Muscle of leg (tissue), 3 donors: ENCODE measurements at regions not wholly inside any gene's neighbourhood (a gene's known extent, or its start where the extent isn't known, plus 50 kb on each side); places are given as distances from the start of the nearest gene placed in this dataset.

Experiments used
- DNase-seq: peaks from one replicate; pipeline ENCODE4 v3.0.0; 2013
- H3K27ac ChIP-seq: one replicate; pipeline ENCODE4 v1.5.1; 2013; ENCODE audit warnings: mild to moderate bottlenecking, low read length, control low read depth
- H3K27me3 ChIP-seq: one replicate; pipeline ENCODE4 v1.6.1; 2013; ENCODE audit warnings: low read length; ENCODE audit not compliant: control insufficient read depth, insufficient read depth
- H3K36me3 ChIP-seq: one replicate; pipeline ENCODE4 v1.6.1; 2013; ENCODE audit warnings: low read length; ENCODE audit not compliant: control insufficient read depth, insufficient read depth
- H3K4me1 ChIP-seq: one replicate; pipeline ENCODE4 v1.6.1; 2013; ENCODE audit warnings: low read length; ENCODE audit not compliant: control insufficient read depth, insufficient read depth
- H3K4me3 ChIP-seq: one replicate; pipeline ENCODE4 v1.5.1; 2013; ENCODE audit warnings: low read length, control low read depth
- H3K9me3 ChIP-seq: replicated peaks from 2 replicates; pipeline ENCODE4 v1.6.1; 2013; ENCODE audit warnings: low read depth, low read length; ENCODE audit not compliant: control insufficient read depth
- WGBS: methylation state at CpG from one replicate; pipeline ENCODE4 v1.1.5; 2013; ENCODE audit warnings: missing lambda C conversion rate; ENCODE audit not compliant: insufficient coverage; 5-methylcytosine and 5-hydroxymethylcytosine counted together

GRCh38 chr7:88617185-88617584 is 142.3 kb upstream of the ZNF804B start:
- Histone ChIP-seq H3K27ac (no peak overlapping the region), H3K36me3 (no peaks in the 10 kb centered on the region), H3K4me1 (no peaks in the 10 kb centered on the region), H3K27me3 (no peaks in the 10 kb centered on the region), H3K9me3 (no peaks in the 10 kb centered on the region), H3K4me3 (no peak overlapping the region)
- no CpG with 5 or more reads among the region's 2 CpGs for WGBS
- DNase-seq: no peak

- DNase-seq: no peak
- WGBS: no CpG with 5 or more reads among the region's 2 CpGs
- Histone ChIP-seq H3K36me3 (no peaks in the 10 kb centered on the region), H3K4me3 (no peak overlapping the region), H3K27me3 (no peaks in the 10 kb centered on the region), H3K4me1 (no peaks in the 10 kb centered on the region), H3K9me3 (no peaks in the 10 kb centered on the region), H3K27ac (no peak overlapping the region)
These were observed 144.2 kb upstream of the ZNF804B start for GRCh38 chr7:88615336-88615735.

- no peaks in the 10 kb centered on the region for H3K9me3 ChIP-seq
- no peaks in the 10 kb centered on the region for H3K27me3 ChIP-seq
- H3K36me3 ChIP-seq: no peaks in the 10 kb centered on the region
- no peak overlapping the region for H3K4me3 ChIP-seq
- no peaks in the 10 kb centered on the region for H3K4me1 ChIP-seq
- H3K27ac ChIP-seq: no peak overlapping the region
- no CpG with 5 or more reads among the region's 3 CpGs for WGBS
- no peak for DNase-seq
These were observed 144.8 kb upstream of the ZNF804B start for GRCh38 chr7:88614736-88615135.

- no peak overlapping the region for H3K27ac ChIP-seq
- no peaks in the 10 kb centered on the region for H3K4me1 ChIP-seq
- no peaks in the 10 kb centered on the region for H3K9me3 ChIP-seq
- no peaks in the 10 kb centered on the region for H3K27me3 ChIP-seq
- H3K4me3 ChIP-seq: no peak overlapping the region
- H3K36me3 ChIP-seq: no peaks in the 10 kb centered on the region
- no CpG with 5 or more reads among the region's 4 CpGs for WGBS
- DNase-seq: no peak
These were observed 148.6 kb upstream of the ZNF804B start for GRCh38 chr7:88610942-88611341.

GRCh38 chr7:88600695-88601094 is 158.8 kb upstream of the ZNF804B start:
- Histone ChIP-seq H3K27ac (no peak overlapping the region), H3K36me3 (no peaks in the 10 kb centered on the region), H3K4me1 (no peaks in the 10 kb centered on the region), H3K4me3 (no peak overlapping the region), H3K27me3 (no peaks in the 10 kb centered on the region), H3K9me3 (no peaks in the 10 kb centered on the region)
- 69% methylated on average over 2 of the region's 4 CpGs for WGBS
- no peak for DNase-seq

- Histone ChIP-seq H3K27ac (no peak overlapping the region), H3K36me3 (no peaks in the 10 kb centered on the region), H3K9me3 (no peaks in the 10 kb centered on the region), H3K4me3 (no peak overlapping the region), H3K4me1 (no peaks in the 10 kb centered on the region), H3K27me3 (no peaks in the 10 kb centered on the region)
- no CpG with 5 or more reads among the region's 3 CpGs for WGBS
- no peak for DNase-seq
These were observed 160.0 kb upstream of the ZNF804B start for GRCh38 chr7:88599528-88599927.

GRCh38 chr7:88597941-88598425 is 161.5 kb upstream of the ZNF804B start:
- Histone ChIP-seq H3K27ac (no peak overlapping the region), H3K9me3 (no peaks in the 10 kb centered on the region), H3K4me3 (no peak overlapping the region), H3K4me1 (no peaks in the 10 kb centered on the region), H3K36me3 (no peaks in the 10 kb centered on the region), H3K27me3 (no peaks in the 10 kb centered on the region)
- no peak for DNase-seq
- 83% methylated on average over 2 of the region's 2 CpGs for WGBS

GRCh38 chr7:88590963-88591362 is 168.5 kb upstream of the ZNF804B start:
- Histone ChIP-seq H3K4me3 (no peak overlapping the region), H3K27ac (no peak overlapping the region), H3K27me3 (no peaks in the 10 kb centered on the region), H3K9me3 (no peaks in the 10 kb centered on the region), H3K4me1 (no peaks in the 10 kb centered on the region), H3K36me3 (no peaks in the 10 kb centered on the region)
- no peak for DNase-seq
- no CpG with 5 or more reads among the region's 2 CpGs for WGBS

GRCh38 chr7:88589927-88590326 is 169.6 kb upstream of the ZNF804B start:
- DNase-seq: no peak
- no CpG with 5 or more reads among the region's 1 CpG for WGBS
- Histone ChIP-seq H3K4me1 (no peaks in the 10 kb centered on the region), H3K27me3 (no peaks in the 10 kb centered on the region), H3K4me3 (no peak overlapping the region), H3K27ac (no peak overlapping the region), H3K9me3 (no peaks in the 10 kb centered on the region), H3K36me3 (no peaks in the 10 kb centered on the region)

- Histone ChIP-seq H3K4me3 (no peak overlapping the region), H3K27ac (no peak overlapping the region), H3K9me3 (no peaks in the 10 kb centered on the region), H3K36me3 (no peaks in the 10 kb centered on the region), H3K27me3 (no peaks in the 10 kb centered on the region), H3K4me1 (no peaks in the 10 kb centered on the region)
- no CpG with 5 or more reads among the region's 3 CpGs for WGBS
- DNase-seq: no peak
These were observed 172.6 kb upstream of the ZNF804B start for GRCh38 chr7:88586890-88587289.

- H3K36me3 ChIP-seq: no peaks in the 10 kb centered on the region
- WGBS: 17% methylated on average over 1 of the region's 3 CpGs
- H3K4me3 ChIP-seq: no peak overlapping the region
- no peaks in the 10 kb centered on the region for H3K27me3 ChIP-seq
- H3K4me1 ChIP-seq: no peaks in the 10 kb centered on the region
- H3K9me3 ChIP-seq: no peaks in the 10 kb centered on the region
- no peak overlapping the region for H3K27ac ChIP-seq
- peak; percentile 3 for DNase-seq
These were observed 173.3 kb upstream of the ZNF804B start for GRCh38 chr7:88586219-88586618.
